ENCODE measurements at regions not wholly inside any gene's neighbourhood (a gene's known extent, or its start where the extent isn't known, plus 50 kb on each side); places are given as distances from the start of the nearest gene placed in this dataset.

- DNase-seq (ENCODE audit: low spot score), result no peak
These were observed 194.2 kb downstream of the BCL11B start for GRCh38 chr14:99077844-99078236.

GRCh38 chr14:99078426-99078825 lies 193.6 kb downstream of the BCL11B start:
- no peak for DNase-seq (ENCODE audit: low spot score)

GRCh38 chr14:99079061-99079727 lies 192.8 kb downstream of the BCL11B start:
- no peak for DNase-seq (ENCODE audit: low spot score)

GRCh38 chr14:99080306-99080705 lies 191.7 kb downstream of the BCL11B start:
- DNase-seq (ENCODE audit: low spot score), result no peak

GRCh38 chr14:99081156-99081765 lies 190.7 kb downstream of the BCL11B start:
- no peak for DNase-seq (ENCODE audit: low spot score)

- no peak for DNase-seq (ENCODE audit: low spot score)
These were observed 190.1 kb downstream of the BCL11B start for GRCh38 chr14:99081880-99082279.

GRCh38 chr14:99093532-99094517 lies 178.2 kb downstream of the BCL11B start:
- no peak for DNase-seq (ENCODE audit: low spot score)

- no peak for DNase-seq (ENCODE audit: low spot score)
These were observed 177.1 kb downstream of the BCL11B start for GRCh38 chr14:99094901-99095300.

GRCh38 chr14:99095369-99095768 lies 176.6 kb downstream of the BCL11B start:
- DNase-seq (ENCODE audit: low spot score), result no peak

- DNase-seq (ENCODE audit: low spot score), result no peak
These were observed 173.8 kb downstream of the BCL11B start for GRCh38 chr14:99098199-99098598.

GRCh38 chr14:99099051-99099787 lies 172.8 kb downstream of the BCL11B start:
- no peak for DNase-seq (ENCODE audit: low spot score)

- DNase-seq (ENCODE audit: low spot score), result no peak
These were observed 171.3 kb downstream of the BCL11B start for GRCh38 chr14:99100497-99101270.

GRCh38 chr14:99101855-99102461 lies 170.0 kb downstream of the BCL11B start:
- DNase-seq (ENCODE audit: low spot score), result no peak

- DNase-seq (ENCODE audit: low spot score), result no peak
These were observed 155.2 kb downstream of the BCL11B start for GRCh38 chr14:99116741-99117295.

GRCh38 chr14:99117671-99118045 lies 154.3 kb downstream of the BCL11B start:
- no peak for DNase-seq (ENCODE audit: low spot score)

- peak; percentile 42 for DNase-seq (ENCODE audit: low spot score)
These were observed 153.8 kb downstream of the BCL11B start for GRCh38 chr14:99118046-99118721.

- DNase-seq (ENCODE audit: low spot score), result peak; percentile 32
These were observed 153.1 kb downstream of the BCL11B start for GRCh38 chr14:99118946-99119345.

All from ureter (tissue), 1 donor.